Cardiac muscle cell (in vitro differentiated cells and primary cell): ENCODE measurements at regions not wholly inside any gene's neighbourhood (a gene's known extent, or its start where the extent isn't known, plus 50 kb on each side); places are given as distances from the start of the nearest gene placed in this dataset.

Experiments used
- DNase-seq, 2 donors: peaks; one replicate each; pipeline versions ENCODE4 v3.0.0 to v3.0.0-alpha.2; 2010 to 2017; ENCODE audit warnings: low read depth in 1 of 2, low spot score in 1 of 2
- H3K27ac ChIP-seq: fragments of 200-600 bp; sonication (generic); 2 replicates; pipeline ENCODE4 v1.5.1; 2016
- H3K27me3 ChIP-seq: fragments of 200-600 bp; sonication (generic); 2 replicates; pipeline ENCODE4 v1.6.0; 2016; ENCODE audit warnings: control low read depth
- H3K36me3 ChIP-seq: fragments of 200-600 bp; sonication (generic); 2 replicates; pipeline ENCODE4 v1.5.1; 2016; ENCODE audit warnings: control low read depth
- H3K4me1 ChIP-seq: fragments of 200-600 bp; sonication (generic); 2 replicates; pipeline ENCODE4 v1.8.1; 2017; ENCODE audit warnings: low read depth, mild to moderate bottlenecking, mixed run types
- H3K4me3 ChIP-seq: fragments of 200-600 bp; sonication (generic); 2 replicates; pipeline ENCODE4 v1.5.1; 2016; ENCODE audit warnings: mild to moderate bottlenecking
- H3K9me3 ChIP-seq: fragments of 200-600 bp; sonication (generic); 2 replicates; pipeline ENCODE4 v1.5.1; 2017; ENCODE audit warnings: low read depth, mild to moderate bottlenecking, control low read depth
- TF ChIP-seq, protein P1 (sequence below): IDR thresholded peaks from 2 replicates; pipeline ENCODE4 v1.5.1; 2012; ENCODE audit warnings: low read depth, mild to moderate bottlenecking, low read length

- Histone ChIP-seq H3K27me3 (no peaks in the 10 kb centered on the region), H3K4me1 (no peaks in the 10 kb centered on the region), H3K27ac (no peak overlapping the region), H3K4me3 (no peak overlapping the region), H3K9me3 (no peaks in the 10 kb centered on the region), H3K36me3 (no peaks in the 10 kb centered on the region)
- TF ChIP-seq, protein P1, sequence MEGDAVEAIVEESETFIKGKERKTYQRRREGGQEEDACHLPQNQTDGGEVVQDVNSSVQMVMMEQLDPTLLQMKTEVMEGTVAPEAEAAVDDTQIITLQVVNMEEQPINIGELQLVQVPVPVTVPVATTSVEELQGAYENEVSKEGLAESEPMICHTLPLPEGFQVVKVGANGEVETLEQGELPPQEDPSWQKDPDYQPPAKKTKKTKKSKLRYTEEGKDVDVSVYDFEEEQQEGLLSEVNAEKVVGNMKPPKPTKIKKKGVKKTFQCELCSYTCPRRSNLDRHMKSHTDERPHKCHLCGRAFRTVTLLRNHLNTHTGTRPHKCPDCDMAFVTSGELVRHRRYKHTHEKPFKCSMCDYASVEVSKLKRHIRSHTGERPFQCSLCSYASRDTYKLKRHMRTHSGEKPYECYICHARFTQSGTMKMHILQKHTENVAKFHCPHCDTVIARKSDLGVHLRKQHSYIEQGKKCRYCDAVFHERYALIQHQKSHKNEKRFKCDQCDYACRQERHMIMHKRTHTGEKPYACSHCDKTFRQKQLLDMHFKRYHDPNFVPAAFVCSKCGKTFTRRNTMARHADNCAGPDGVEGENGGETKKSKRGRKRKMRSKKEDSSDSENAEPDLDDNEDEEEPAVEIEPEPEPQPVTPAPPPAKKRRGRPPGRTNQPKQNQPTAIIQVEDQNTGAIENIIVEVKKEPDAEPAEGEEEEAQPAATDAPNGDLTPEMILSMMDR, result no peak
- DNase-seq, result no peak
Measured at GRCh38 chr7:37527109-37527508, 78.4 kb upstream of the ELMO1 start.

DNA sequence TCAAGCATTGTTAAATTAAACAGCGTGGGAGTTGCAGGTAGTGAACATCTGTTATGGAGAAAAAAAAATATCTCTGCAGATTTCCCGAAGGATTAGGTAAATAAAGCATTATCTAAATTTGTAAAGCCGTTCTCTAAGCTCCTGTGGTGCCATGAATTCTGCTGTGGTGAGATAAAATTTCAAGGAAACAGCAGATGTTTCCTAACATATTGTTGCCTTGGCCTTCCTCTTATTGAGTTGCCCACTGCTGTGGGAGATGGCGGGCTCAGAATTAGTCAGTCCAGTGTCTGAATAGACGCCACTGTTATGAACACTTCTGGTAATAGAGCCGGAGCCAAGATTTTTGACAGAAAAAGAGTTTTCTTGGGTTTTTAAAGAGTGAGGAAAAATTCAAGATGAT, 82.6 kb upstream of the ELMO1 start:
- H3K36me3 ChIP-seq, result no peaks in the 10 kb centered on the region
- no peak overlapping the region for H3K4me3 ChIP-seq
- no peak for DNase-seq
- no peak overlapping the region for H3K27ac ChIP-seq
- H3K27me3 ChIP-seq, result no peaks in the 10 kb centered on the region
- H3K9me3 ChIP-seq, result no peaks in the 10 kb centered on the region
- H3K4me1 ChIP-seq, result no peaks in the 10 kb centered on the region
- TF ChIP-seq, protein P1, result no peak

DNA sequence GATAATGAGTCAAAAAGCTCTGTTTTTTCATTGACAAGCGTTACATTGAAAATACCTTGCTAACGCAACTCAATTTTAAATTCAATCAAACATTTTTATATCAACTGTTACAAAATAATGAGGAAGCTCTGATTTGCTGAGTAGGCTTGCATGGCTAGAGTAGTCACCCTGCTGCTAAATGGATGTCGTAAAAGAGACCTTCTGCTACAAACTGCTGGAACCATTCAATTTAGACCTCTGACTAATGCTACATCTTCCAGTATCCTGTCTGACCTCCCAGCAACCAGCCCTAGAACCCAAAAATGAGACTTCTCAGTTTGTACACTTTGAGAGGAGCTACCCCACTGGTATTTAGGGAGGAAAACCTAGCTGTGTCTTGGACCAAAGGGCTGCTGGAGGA, 84.0 kb upstream of the ELMO1 start:
- H3K4me1 ChIP-seq, result no peaks in the 10 kb centered on the region
- no peak overlapping the region for H3K4me3 ChIP-seq
- no peak overlapping the region for H3K27ac ChIP-seq
- no peak for DNase-seq
- no peaks in the 10 kb centered on the region for H3K27me3 ChIP-seq
- TF ChIP-seq, protein P1, result no peak
- H3K9me3 ChIP-seq, result no peaks in the 10 kb centered on the region
- H3K36me3 ChIP-seq, result no peaks in the 10 kb centered on the region

DNA sequence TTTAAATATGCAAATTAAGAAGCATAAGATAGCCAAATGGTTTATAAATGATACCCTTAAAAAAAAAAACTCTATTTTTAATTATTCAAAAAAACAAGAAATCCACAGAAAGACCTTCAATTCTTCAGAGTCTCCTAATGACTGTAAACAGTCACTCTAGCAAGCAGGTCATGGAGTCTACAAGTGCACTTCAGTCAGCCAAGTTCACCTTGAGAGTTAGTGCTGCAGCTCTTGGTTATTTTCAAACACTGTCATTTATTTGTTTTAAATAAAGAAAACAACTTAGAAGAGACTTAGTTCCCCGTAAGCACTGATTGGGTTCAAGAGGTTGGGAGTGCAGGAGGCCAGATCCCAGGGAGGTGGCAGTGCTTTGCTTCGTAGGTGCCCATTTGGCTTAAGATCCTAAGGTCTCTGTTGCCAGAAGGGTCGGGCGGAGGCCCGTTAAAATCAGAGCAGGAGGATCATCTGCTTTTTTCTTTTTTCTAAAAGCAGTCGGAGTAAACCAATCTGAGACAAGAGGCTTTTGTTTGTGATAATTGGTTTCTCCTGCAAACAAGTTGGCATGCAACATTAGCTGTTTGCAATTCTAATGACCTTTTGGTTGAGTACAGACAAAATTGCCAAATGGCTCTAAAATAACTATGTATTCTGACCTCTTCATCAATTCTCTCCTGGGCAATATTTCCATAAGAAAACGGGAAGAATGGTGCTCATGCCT, 86.4 kb upstream of the ELMO1 start:
- H3K9me3 ChIP-seq, result no peaks in the 10 kb centered on the region
- no peaks in the 10 kb centered on the region for H3K4me1 ChIP-seq
- TF ChIP-seq, protein P1, result no peak
- H3K4me3 ChIP-seq, result no peak overlapping the region
- no peak overlapping the region for H3K27ac ChIP-seq
- no peaks in the 10 kb centered on the region for H3K36me3 ChIP-seq
- no peak for DNase-seq
- no peaks in the 10 kb centered on the region for H3K27me3 ChIP-seq

GRCh38 chr7:37535841-37536240, 87.2 kb upstream of the ELMO1 start:
- Histone ChIP-seq H3K9me3 (no peaks in the 10 kb centered on the region), H3K27me3 (no peaks in the 10 kb centered on the region), H3K4me3 (no peak overlapping the region), H3K4me1 (no peaks in the 10 kb centered on the region), H3K36me3 (no peaks in the 10 kb centered on the region), H3K27ac (no peak overlapping the region)
- TF ChIP-seq, protein P1, result no peak
- DNase-seq, result no peak

- H3K27me3 ChIP-seq, result no peaks in the 10 kb centered on the region
- DNase-seq, result no peak
- TF ChIP-seq, protein P1, result no peak
- H3K4me3 ChIP-seq, result no peak overlapping the region
- H3K36me3 ChIP-seq, result no peaks in the 10 kb centered on the region
- no peaks in the 10 kb centered on the region for H3K4me1 ChIP-seq
- no peaks in the 10 kb centered on the region for H3K9me3 ChIP-seq
- no peak overlapping the region for H3K27ac ChIP-seq
Measured at GRCh38 chr7:37536706-37537105, 88.0 kb upstream of the ELMO1 start.
